Endothelial cell (in vitro differentiated cells): ENCODE measurements at regions not wholly inside any gene's neighbourhood (a gene's known extent, or its start where the extent isn't known, plus 50 kb on each side); places are given as distances from the start of the nearest gene placed in this dataset.

Experiments
- DNase-seq: peaks from one replicate; pipeline ENCODE4 v3.0.0; 2021; ENCODE audit warnings: low spot score
- H3K27ac Mint-ChIP-seq: one replicate; pipeline ENCODE4 v1.8.0; 2021; ENCODE audit warnings: mixed read lengths, inconsistent platforms; ENCODE audit not compliant: unreplicated experiment
- H3K27me3 Mint-ChIP-seq: one replicate; pipeline ENCODE4 v1.8.0; 2021; ENCODE audit warnings: mild to moderate bottlenecking, moderate library complexity, mixed read lengths, inconsistent platforms; ENCODE audit not compliant: unreplicated experiment
- H3K36me3 Mint-ChIP-seq: one replicate; pipeline ENCODE4 v1.8.0; 2021; ENCODE audit warnings: mild to moderate bottlenecking, low read depth, mixed read lengths, inconsistent platforms; ENCODE audit not compliant: unreplicated experiment
- H3K4me1 Mint-ChIP-seq: one replicate; pipeline ENCODE4 v1.8.0; 2021; ENCODE audit warnings: mild to moderate bottlenecking, mixed read lengths, inconsistent platforms; ENCODE audit not compliant: unreplicated experiment
- H3K4me3 Mint-ChIP-seq: one replicate; pipeline ENCODE4 v1.8.0; 2021; ENCODE audit warnings: mild to moderate bottlenecking, mixed read lengths, inconsistent platforms; ENCODE audit not compliant: unreplicated experiment
- H3K9me3 Mint-ChIP-seq: one replicate; pipeline ENCODE4 v1.8.0; 2021; ENCODE audit warnings: mixed read lengths, inconsistent platforms; ENCODE audit not compliant: unreplicated experiment
- CTCF ChIP-seq: fragments of 200-600 bp; sonication (generic); IDR thresholded peaks from one replicate; pipeline ENCODE4 v1.5.0; 2021; ENCODE audit warnings: antibody characterized with exemption; ENCODE audit not compliant: unreplicated experiment

- peaks cover 4% of the 10 kb centered on the region for H3K4me1 Mint-ChIP-seq
- H3K9me3 Mint-ChIP-seq: no peaks in the 10 kb centered on the region
- no peaks in the 10 kb centered on the region for H3K36me3 Mint-ChIP-seq
- peaks cover 1% of the 10 kb centered on the region for H3K27me3 Mint-ChIP-seq
- TF ChIP-seq CTCF: no peak
- no peak for DNase-seq
- H3K4me3 Mint-ChIP-seq: no peak overlapping the region
- no peak overlapping the region for H3K27ac Mint-ChIP-seq
Measured at GRCh38 chr1:198829944-198830343, 191.1 kb downstream of the PTPRC start.

- no peak for TF ChIP-seq CTCF
- H3K27ac Mint-ChIP-seq: no peak overlapping the region
- no peak overlapping the region for H3K4me3 Mint-ChIP-seq
- no peak for DNase-seq
- H3K4me1 Mint-ChIP-seq: peaks cover 4% of the 10 kb centered on the region
- H3K9me3 Mint-ChIP-seq: no peaks in the 10 kb centered on the region
- H3K36me3 Mint-ChIP-seq: no peaks in the 10 kb centered on the region
- peaks cover 1% of the 10 kb centered on the region for H3K27me3 Mint-ChIP-seq
Measured at GRCh38 chr1:198830412-198830811, 191.6 kb downstream of the PTPRC start.

GRCh38 chr1:198833706-198834503 is 195.1 kb downstream of the PTPRC start:
- H3K27me3 Mint-ChIP-seq: peaks cover 1% of the 10 kb centered on the region
- no peaks in the 10 kb centered on the region for H3K36me3 Mint-ChIP-seq
- no peak for DNase-seq
- no peak overlapping the region for H3K27ac Mint-ChIP-seq
- TF ChIP-seq CTCF: no peak
- H3K4me3 Mint-ChIP-seq: no peak overlapping the region
- H3K9me3 Mint-ChIP-seq: no peaks in the 10 kb centered on the region
- H3K4me1 Mint-ChIP-seq: peaks cover 4% of the 10 kb centered on the region

GRCh38 chr1:198837278-198838021 is 198.6 kb downstream of the PTPRC start:
- Mint-ChIP-seq H3K9me3 (no peaks in the 10 kb centered on the region), H3K27ac (no peak overlapping the region), H3K4me3 (no peak overlapping the region), H3K4me1 (no peaks in the 10 kb centered on the region), H3K27me3 (no peaks in the 10 kb centered on the region), H3K36me3 (no peaks in the 10 kb centered on the region)
- DNase-seq: no peak
- TF ChIP-seq CTCF: no peak

- H3K27ac Mint-ChIP-seq: no peak overlapping the region
- no peaks in the 10 kb centered on the region for H3K36me3 Mint-ChIP-seq
- no peaks in the 10 kb centered on the region for H3K4me1 Mint-ChIP-seq
- H3K9me3 Mint-ChIP-seq: no peaks in the 10 kb centered on the region
- no peaks in the 10 kb centered on the region for H3K27me3 Mint-ChIP-seq
- no peak overlapping the region for H3K4me3 Mint-ChIP-seq
- no peak for DNase-seq
- TF ChIP-seq CTCF: no peak
Measured at GRCh38 chr1:198838022-198838342, 199.1 kb downstream of the PTPRC start.
